ENCODE measurements at regions not wholly inside any gene's neighbourhood (a gene's known extent, or its start where the extent isn't known, plus 50 kb on each side); places are given as distances from the start of the nearest gene placed in this dataset.

DNA sequence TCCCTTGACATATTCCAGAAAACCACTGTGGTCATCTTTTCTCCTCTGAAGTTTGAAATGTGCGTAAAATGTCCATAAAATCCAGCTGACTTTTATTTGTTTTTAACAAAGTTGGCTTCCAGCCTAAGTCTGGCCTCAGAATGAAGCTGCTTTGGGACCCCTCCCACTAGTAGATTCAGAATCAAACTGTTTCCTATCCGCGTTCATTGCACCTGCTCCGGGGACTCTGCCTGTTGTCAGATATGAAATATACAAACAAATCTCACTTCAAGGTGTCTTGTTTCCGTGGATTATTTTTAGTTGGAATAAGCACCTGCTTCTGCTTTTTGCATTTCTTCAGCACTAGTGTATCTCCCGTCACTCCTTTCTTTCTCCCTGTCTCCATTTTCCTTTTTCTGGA is 115.7 kb upstream of the FHL2 start:
- TF ChIP-seq, protein P1, sequence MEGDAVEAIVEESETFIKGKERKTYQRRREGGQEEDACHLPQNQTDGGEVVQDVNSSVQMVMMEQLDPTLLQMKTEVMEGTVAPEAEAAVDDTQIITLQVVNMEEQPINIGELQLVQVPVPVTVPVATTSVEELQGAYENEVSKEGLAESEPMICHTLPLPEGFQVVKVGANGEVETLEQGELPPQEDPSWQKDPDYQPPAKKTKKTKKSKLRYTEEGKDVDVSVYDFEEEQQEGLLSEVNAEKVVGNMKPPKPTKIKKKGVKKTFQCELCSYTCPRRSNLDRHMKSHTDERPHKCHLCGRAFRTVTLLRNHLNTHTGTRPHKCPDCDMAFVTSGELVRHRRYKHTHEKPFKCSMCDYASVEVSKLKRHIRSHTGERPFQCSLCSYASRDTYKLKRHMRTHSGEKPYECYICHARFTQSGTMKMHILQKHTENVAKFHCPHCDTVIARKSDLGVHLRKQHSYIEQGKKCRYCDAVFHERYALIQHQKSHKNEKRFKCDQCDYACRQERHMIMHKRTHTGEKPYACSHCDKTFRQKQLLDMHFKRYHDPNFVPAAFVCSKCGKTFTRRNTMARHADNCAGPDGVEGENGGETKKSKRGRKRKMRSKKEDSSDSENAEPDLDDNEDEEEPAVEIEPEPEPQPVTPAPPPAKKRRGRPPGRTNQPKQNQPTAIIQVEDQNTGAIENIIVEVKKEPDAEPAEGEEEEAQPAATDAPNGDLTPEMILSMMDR (conservative IDR thresholded peaks at IDR 0.05; ENCODE audit: low read depth, low read length): no peak
- no peak for TF ChIP-seq EZH2 (IDR thresholded peaks at IDR 0.05; ENCODE audit: borderline replicate concordance, low read depth, low read length, poor library complexity, severe bottlenecking)
